ENCODE measurements at regions not wholly inside any gene's neighbourhood (a gene's known extent, or its start where the extent isn't known, plus 50 kb on each side); places are given as distances from the start of the nearest gene placed in this dataset.

GRCh38 chr10:9654261-9654660, 1363.4 kb upstream of the CELF2 start:
- Mint-ChIP-seq H3K27me3 (ENCODE audit: insufficient read depth, unreplicated experiment) (no peaks in the 10 kb centered on the region), H3K36me3 (ENCODE audit: insufficient read depth, unreplicated experiment) (no peaks in the 10 kb centered on the region), H3K27ac (ENCODE audit: unreplicated experiment) (no peak overlapping the region), H3K4me1 (ENCODE audit: low read depth, unreplicated experiment) (peaks cover 6% of the 10 kb centered on the region), H3K4me3 (ENCODE audit: unreplicated experiment) (no peak overlapping the region), H3K9me3 (ENCODE audit: unreplicated experiment) (peaks cover 9% of the 10 kb centered on the region)
- no peaks in the 10 kb centered on the region for H3K9me3 ChIP-seq
- no peaks in the 10 kb centered on the region for H3K36me3 ChIP-seq (ENCODE audit: control insufficient read depth, insufficient read depth, low read length)
- POLR2A ChIA-PET, result no interaction called here
- no peak for TF ChIP-seq CTCF (IDR thresholded peaks at IDR 0.05; ENCODE audit: insufficient read depth in 1 of 2, low read depth in 1 of 2, low read length in 1 of 2, severe bottlenecking in 1 of 2, unreplicated experiment in 1 of 2)
- DNase-seq, result no peak
- intact Hi-C loops (cut with micrococcal nuclease; ENCODE audit: unreplicated experiment), result no loop called here
- BruUV-seq (replicated peaks), result no TSS peak
- no peak overlapping the region for H3K4me3 ChIP-seq (ENCODE audit: low read depth, low read length)
- H3K27me3 ChIP-seq (replicated peaks; ENCODE audit: control insufficient read depth, insufficient read depth, low read length), result no peaks in the 10 kb centered on the region
- CTCF ChIA-PET, result no interaction called here
- H3K4me1 ChIP-seq, result no peaks in the 10 kb centered on the region

- Mint-ChIP-seq H3K4me1 (ENCODE audit: low read depth, unreplicated experiment) (peaks cover 6% of the 10 kb centered on the region), H3K4me3 (ENCODE audit: unreplicated experiment) (no peak overlapping the region), H3K9me3 (ENCODE audit: unreplicated experiment) (peaks cover 9% of the 10 kb centered on the region), H3K27ac (ENCODE audit: unreplicated experiment) (no peak overlapping the region), H3K36me3 (ENCODE audit: insufficient read depth, unreplicated experiment) (no peaks in the 10 kb centered on the region), H3K27me3 (ENCODE audit: insufficient read depth, unreplicated experiment) (no peaks in the 10 kb centered on the region)
- POLR2A ChIA-PET, result no interaction called here
- DNase-seq, result no peak
- no peak overlapping the region for H3K4me3 ChIP-seq (ENCODE audit: low read depth, low read length)
- no peaks in the 10 kb centered on the region for H3K4me1 ChIP-seq
- H3K9me3 ChIP-seq, result no peaks in the 10 kb centered on the region
- TF ChIP-seq CTCF (IDR thresholded peaks at IDR 0.05; ENCODE audit: insufficient read depth in 1 of 2, low read depth in 1 of 2, low read length in 1 of 2, severe bottlenecking in 1 of 2, unreplicated experiment in 1 of 2), result no peak
- no peaks in the 10 kb centered on the region for H3K36me3 ChIP-seq (ENCODE audit: control insufficient read depth, insufficient read depth, low read length)
- CTCF ChIA-PET, result no interaction called here
- H3K27me3 ChIP-seq (replicated peaks; ENCODE audit: control insufficient read depth, insufficient read depth, low read length), result no peaks in the 10 kb centered on the region
- no TSS peak for BruUV-seq (replicated peaks)
- intact Hi-C loops (cut with micrococcal nuclease; ENCODE audit: unreplicated experiment), result no loop called here
These were observed 1361.3 kb upstream of the CELF2 start for GRCh38 chr10:9656386-9656785.

GRCh38 chr10:9656996-9657395, 1360.7 kb upstream of the CELF2 start:
- no TSS peak for BruUV-seq (replicated peaks)
- DNase-seq, result no peak
- ChIA-PET CTCF (no interaction called here), POLR2A (no interaction called here)
- no peaks in the 10 kb centered on the region for H3K27me3 ChIP-seq (replicated peaks; ENCODE audit: control insufficient read depth, insufficient read depth, low read length)
- TF ChIP-seq CTCF (IDR thresholded peaks at IDR 0.05; ENCODE audit: insufficient read depth in 1 of 2, low read depth in 1 of 2, low read length in 1 of 2, severe bottlenecking in 1 of 2, unreplicated experiment in 1 of 2), result no peak
- H3K27me3 Mint-ChIP-seq (ENCODE audit: insufficient read depth, unreplicated experiment), result no peaks in the 10 kb centered on the region
- H3K36me3 ChIP-seq (ENCODE audit: control insufficient read depth, insufficient read depth, low read length), result no peaks in the 10 kb centered on the region
- peaks cover 6% of the 10 kb centered on the region for H3K4me1 Mint-ChIP-seq (ENCODE audit: low read depth, unreplicated experiment)
- no peaks in the 10 kb centered on the region for H3K4me1 ChIP-seq
- H3K9me3 ChIP-seq, result no peaks in the 10 kb centered on the region
- H3K36me3 Mint-ChIP-seq (ENCODE audit: insufficient read depth, unreplicated experiment), result no peaks in the 10 kb centered on the region
- intact Hi-C loops (cut with micrococcal nuclease; ENCODE audit: unreplicated experiment), result no loop called here
- peaks cover 9% of the 10 kb centered on the region for H3K9me3 Mint-ChIP-seq (ENCODE audit: unreplicated experiment)
- no peak overlapping the region for H3K4me3 Mint-ChIP-seq (ENCODE audit: unreplicated experiment)
- no peak overlapping the region for H3K4me3 ChIP-seq (ENCODE audit: low read depth, low read length)
- H3K27ac Mint-ChIP-seq (ENCODE audit: unreplicated experiment), result no peak overlapping the region
